ENCODE measurements at regions not wholly inside any gene's neighbourhood (a gene's known extent, or its start where the extent isn't known, plus 50 kb on each side); places are given as distances from the start of the nearest gene placed in this dataset.
"Not testable (repeated sequence)": the region's sequence is repeated elsewhere in the genome, so short reads cannot be mapped to it uniquely, and the experiment has no call there.

GRCh38 chr15:79673416-79674123, 223.2 kb downstream of the MTHFS start:
- DNase-seq: no peak

- DNase-seq: no peak
These were observed 222.7 kb downstream of the MTHFS start for GRCh38 chr15:79674124-79674465.

DNA sequence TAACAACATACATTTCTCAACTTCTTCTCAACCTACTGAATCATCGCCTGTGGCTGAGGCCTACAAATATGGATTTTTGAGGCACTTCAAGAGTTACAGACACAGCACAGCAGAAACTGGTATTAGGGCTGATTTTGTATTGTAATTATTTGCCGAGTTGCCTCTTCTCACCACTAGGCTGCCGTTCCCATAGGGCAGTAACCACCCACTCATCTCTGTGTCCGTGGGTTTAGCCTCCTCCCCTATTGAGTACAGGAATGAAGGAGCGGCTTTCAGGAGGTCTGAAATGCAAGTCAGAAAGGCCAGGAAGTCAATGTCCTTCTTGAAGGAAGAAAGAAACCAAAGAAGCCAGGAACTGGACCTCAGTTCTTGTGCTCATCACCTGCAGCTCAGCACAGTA, 220.8 kb downstream of the MTHFS start:
- no peak for DNase-seq

DNA sequence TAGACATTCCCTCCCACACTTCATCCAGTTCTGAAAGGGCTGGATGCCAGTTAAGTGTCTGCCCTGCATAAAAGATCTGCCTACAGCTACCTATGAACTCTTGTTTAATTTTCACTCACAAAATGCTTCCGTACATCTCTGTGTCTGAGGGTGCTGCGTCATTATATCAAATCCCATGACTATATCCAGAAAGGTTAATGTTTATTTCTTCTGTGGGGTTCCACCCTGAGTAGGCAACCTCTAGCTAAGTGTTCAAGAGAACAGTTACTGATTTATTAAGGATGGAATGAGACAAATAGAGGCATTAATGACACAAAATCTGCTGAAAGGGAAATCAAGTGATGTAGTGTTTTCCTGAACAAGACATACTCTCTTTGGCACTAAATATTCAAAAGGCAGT, 220.2 kb downstream of the MTHFS start:
- DNase-seq: no peak

DNA sequence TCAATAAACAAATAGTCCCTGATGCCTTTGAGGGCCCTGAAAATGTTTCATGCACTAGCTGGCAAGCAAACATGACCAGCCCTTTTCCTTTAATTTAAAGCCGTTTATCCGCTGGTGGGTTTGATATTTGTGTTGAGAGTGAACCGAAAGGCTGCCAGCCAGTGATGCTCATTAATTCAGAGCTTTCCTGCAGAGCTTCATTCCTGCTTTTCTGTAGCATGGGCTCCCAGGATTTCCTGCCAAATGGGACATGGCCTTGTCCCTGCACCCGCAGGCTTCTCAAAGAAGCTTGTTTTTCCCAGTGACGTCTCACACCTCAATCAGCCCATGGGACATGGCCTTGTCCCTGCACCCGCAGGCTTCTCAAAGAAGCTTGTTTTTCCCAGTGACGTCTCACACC, 219.6 kb downstream of the MTHFS start:
- DNase-seq: no peak

- DNase-seq: no peak
These were observed 218.6 kb downstream of the MTHFS start for GRCh38 chr15:79678032-79678701.

GRCh38 chr15:79680720-79681119, 216.1 kb downstream of the MTHFS start:
- no peak for DNase-seq

DNA sequence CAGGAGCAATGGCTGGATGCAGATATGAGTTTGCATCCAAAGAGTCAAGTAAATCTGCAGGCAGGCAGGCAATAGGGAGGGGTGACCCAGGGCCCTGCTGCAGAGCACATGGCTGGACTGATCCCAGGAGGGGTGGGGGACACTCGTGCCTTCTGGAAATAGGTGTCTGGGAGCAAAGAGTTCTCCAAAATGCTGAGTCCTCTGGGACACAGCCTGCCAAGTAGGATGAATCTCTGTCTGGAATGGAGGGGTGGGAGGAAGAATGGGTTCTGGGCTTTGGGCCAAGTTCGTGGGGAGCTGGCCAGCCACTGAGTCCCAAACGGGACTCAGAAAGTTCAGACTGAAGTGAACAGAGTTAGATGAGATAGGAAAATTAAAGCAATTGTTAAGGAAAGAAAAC, 214.5 kb downstream of the MTHFS start:
- DNase-seq: peak; percentile 5

- peak; percentile 45 for DNase-seq
These were observed 213.9 kb downstream of the MTHFS start for GRCh38 chr15:79682851-79683288.

DNA sequence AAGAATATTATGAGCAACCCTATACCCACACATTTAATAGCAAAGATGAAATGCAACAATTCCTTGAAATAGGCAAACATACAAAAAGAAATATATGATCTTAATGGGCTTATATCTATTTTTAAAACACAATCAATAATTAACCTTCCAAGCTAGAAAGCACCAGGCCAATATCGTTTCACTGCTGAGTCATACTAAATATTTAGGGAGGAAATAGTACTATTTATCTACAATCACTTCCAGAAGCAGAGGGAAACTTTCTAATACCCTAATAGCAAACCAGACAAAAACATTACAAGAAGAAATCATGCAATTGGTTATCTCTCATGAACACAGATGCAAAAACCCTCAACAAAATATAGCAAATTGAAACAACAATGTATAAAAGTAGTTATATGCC, 207.8 kb downstream of the MTHFS start:
- no peak for DNase-seq

- DNase-seq: no peak
These were observed 195.8 kb downstream of the MTHFS start for GRCh38 chr15:79700951-79701480.

- no peak for DNase-seq
These were observed 194.2 kb downstream of the MTHFS start for GRCh38 chr15:79702621-79703020.

DNA sequence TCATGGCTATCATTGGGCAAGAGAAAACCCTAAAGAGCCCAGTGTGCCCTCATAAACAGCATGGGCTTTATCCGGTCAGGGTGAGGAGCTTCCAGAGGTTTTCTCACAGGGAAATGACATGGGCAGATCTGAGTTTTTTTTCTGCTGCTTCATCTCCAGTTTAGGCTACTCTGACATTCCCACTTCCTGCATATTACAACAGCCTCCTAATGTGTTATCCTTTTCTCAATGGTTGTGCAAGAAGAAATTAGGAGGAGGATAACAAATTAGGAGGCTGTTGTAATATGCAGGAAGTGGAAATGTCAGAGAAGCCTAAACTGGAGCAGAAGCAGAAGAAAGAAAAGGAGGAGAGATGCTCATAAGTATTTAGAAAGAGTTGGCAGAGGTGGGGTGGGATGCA, 175.6 kb downstream of the MTHFS start:
- no peak for DNase-seq

DNA sequence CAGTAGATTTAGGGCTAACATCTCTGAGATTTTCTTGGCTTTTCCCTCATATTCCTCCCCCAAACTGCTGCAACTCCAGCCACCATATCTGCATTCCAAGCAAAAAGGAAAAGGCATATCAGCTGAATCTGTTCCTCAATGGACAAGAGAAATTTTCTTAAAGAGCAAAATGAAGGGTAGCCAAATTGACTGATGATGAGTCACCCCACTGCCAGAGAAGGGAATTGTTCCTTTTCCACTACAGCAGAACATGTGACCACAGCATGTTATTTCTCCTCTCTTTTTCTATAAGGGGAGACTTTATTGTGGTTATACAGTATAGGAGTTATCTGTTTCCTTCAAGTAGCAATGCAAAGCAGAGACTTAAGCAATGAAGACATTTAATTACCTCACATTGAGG, 172.5 kb downstream of the MTHFS start:
- DNase-seq: no peak

DNA sequence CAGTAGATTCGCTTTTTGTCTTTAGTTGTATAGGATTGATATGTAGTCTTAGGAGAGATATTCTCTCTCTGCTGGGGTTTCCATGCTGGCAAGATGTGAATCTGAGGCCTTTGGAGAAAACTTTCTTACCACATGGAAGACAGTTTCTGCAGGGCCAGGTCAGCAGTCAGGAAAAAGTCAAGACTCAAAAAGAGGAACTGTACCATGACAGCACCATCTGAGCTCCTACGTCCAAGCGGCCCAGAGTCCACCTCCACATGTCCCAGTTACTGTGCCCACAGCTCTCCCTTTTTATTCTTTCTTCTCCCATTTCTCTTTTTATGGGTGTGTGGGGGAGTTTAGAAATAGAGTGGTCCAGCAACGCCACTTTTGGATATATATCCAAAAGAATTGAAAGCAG, 172.0 kb downstream of the MTHFS start:
- no peak for DNase-seq

DNA sequence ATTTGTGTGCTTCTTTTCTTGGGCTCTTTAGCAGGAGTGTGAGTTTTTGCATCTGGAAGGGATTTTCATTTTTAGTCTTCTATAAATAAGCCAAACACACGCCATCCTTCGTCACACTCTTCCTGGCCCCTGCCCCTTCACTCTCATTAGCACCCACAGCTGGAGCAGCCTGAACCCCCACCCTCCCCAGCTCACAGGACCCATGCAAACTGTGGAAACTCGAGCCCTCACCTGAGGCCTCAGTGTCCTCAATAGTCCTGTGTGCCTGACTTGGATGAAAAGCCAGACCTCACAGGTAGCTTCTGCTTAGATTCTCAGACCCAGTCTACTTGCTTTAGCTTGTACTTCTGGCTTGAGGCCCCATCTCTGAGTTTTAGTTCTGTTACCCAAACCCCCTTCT, 167.9 kb downstream of the MTHFS start:
- DNase-seq: no peak

- no peak for DNase-seq
These were observed 160.3 kb downstream of the MTHFS start for GRCh38 chr15:79736435-79737000.

DNA sequence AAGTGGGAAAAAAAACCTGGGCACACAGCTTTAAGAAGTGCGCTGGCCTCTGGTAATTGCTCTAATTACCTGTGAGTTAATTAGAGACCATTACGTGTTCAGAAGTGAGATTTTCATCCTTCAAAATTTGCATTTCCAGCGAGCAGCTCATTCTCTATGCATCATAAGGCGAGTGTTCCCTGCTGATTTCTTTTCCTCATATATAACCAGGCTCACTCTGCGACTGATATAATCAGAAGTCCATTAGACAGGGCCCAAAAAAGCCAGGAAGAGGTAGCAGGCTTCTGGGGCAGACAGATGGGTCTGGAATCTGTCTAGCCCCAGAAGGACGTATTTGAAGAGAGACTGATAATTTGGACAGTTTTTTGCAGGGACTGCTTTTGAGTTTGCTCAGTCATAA, 158.7 kb downstream of the MTHFS start:
- DNase-seq: no peak

- no peak for DNase-seq
These were observed 156.3 kb downstream of the MTHFS start for GRCh38 chr15:79740561-79740960.

GRCh38 chr15:79743032-79743431, 153.8 kb downstream of the MTHFS start:
- DNase-seq: no peak

GRCh38 chr15:79744485-79744884, 152.3 kb downstream of the MTHFS start:
- not testable (repeated sequence) for DNase-seq

GRCh38 chr15:79756365-79756764, 140.4 kb downstream of the MTHFS start:
- no peak for DNase-seq

- no peak for DNase-seq
These were observed 131.7 kb downstream of the MTHFS start for GRCh38 chr15:79765081-79765480.

- no peak for DNase-seq
These were observed 127.7 kb downstream of the MTHFS start for GRCh38 chr15:79769069-79769481.

Data from skin of body (tissue), 1 donor.